Breast epithelium (tissue), 4 donors: ENCODE measurements at regions not wholly inside any gene's neighbourhood (a gene's known extent, or its start where the extent isn't known, plus 50 kb on each side); places are given as distances from the start of the nearest gene placed in this dataset.
"Not testable (repeated sequence)": the region's sequence is repeated elsewhere in the genome, so short reads cannot be mapped to it uniquely, and the experiment has no call there.

Source experiments
- DNase-seq, 2 donors: peaks; one replicate each; pipeline ENCODE4 v3.0.0-alpha.2; 2019; ENCODE audit warnings: low spot score in 2 of 2
- H3K27ac ChIP-seq, 2 donors: fragments of 200-600 bp; sonication (generic) in 1 of 2; one replicate each; pipeline ENCODE4 v1.5.1; 2016 to 2019; ENCODE audit warnings: mild to moderate bottlenecking in 1 of 2
- H3K27me3 ChIP-seq, 2 donors: fragments of 200-600 bp; sonication (generic) in 1 of 2; one replicate each; pipeline versions ENCODE4 v1.5.1 to v1.6.0; 2017 to 2019; ENCODE audit warnings: control low read depth in 1 of 2, mild to moderate bottlenecking in 1 of 2
- H3K36me3 ChIP-seq: fragments of 200-600 bp; one replicate; pipeline ENCODE4 v1.5.1; 2019
- H3K4me1 ChIP-seq, 2 donors: fragments of 200-600 bp; sonication (generic); one replicate each; pipeline ENCODE4 v1.5.1; 2016 to 2019; ENCODE audit warnings: control low read depth in 1 of 2
- H3K4me3 ChIP-seq, 3 donors: fragments of 200-600 bp; sonication (generic); 1 replicate in 2 of 3; 2 replicates in 1 of 3; pipeline ENCODE4 v1.5.1; 2016 to 2019; ENCODE audit warnings: mild to moderate bottlenecking in 3 of 3, moderate library complexity in 2 of 3
- H3K9me3 ChIP-seq, 2 donors: fragments of 200-600 bp; sonication (generic) in 1 of 2; one replicate each; pipeline ENCODE4 v1.5.1; 2016 to 2019; ENCODE audit warnings: control low read depth in 1 of 2
- CTCF ChIP-seq, 3 donors: fragments of 450-650 bp; IDR thresholded peaks; one replicate each; pipeline ENCODE4 v1.5.1; 2016 to 2017; ENCODE audit warnings: antibody characterized with exemption in 3 of 3, mild to moderate bottlenecking in 3 of 3, moderate library complexity in 3 of 3
- POLR2A ChIP-seq: fragments of 450-650 bp; IDR thresholded peaks from one replicate; pipeline ENCODE4 v1.6.1; 2016; ENCODE audit warnings: antibody characterized with exemption, mild to moderate bottlenecking, moderate library complexity
- POLR2AphosphoS5 ChIP-seq, 3 donors: sonication (generic); formaldehyde crosslinking; IDR thresholded peaks; one replicate each; pipeline ENCODE4 v1.6.1; 2017; ENCODE audit warnings: antibody characterized with exemption in 3 of 3
- intact Hi-C: fragments of 100-400 bp; cut with DNase I; formaldehyde crosslinking; loops from one replicate; pipeline ENCODE4 v1.15.1; 2023; ENCODE audit warnings: low total_unique reads

- no peak overlapping the region for H3K4me3 ChIP-seq
- no peaks in the 10 kb centered on the region for H3K27me3 ChIP-seq
- H3K9me3 ChIP-seq: no peaks in the 10 kb centered on the region
- intact Hi-C loops: no loop called here
- H3K4me1 ChIP-seq: no peaks in the 10 kb centered on the region
- H3K36me3 ChIP-seq: no peaks in the 10 kb centered on the region
- TF ChIP-seq CTCF (IDR thresholded peaks at IDR 0.05) (no peak), POLR2AphosphoS5 (IDR thresholded peaks at IDR 0.05) (no peak), POLR2A (no peak)
- DNase-seq: no peak
- H3K27ac ChIP-seq: no peak overlapping the region
Observed at GRCh38 chr16:60214311-60214710, 1480.2 kb upstream of the GOT2 start.

- no peak for TF ChIP-seq POLR2AphosphoS5 (IDR thresholded peaks at IDR 0.05)
- TF ChIP-seq CTCF (IDR thresholded peaks at IDR 0.05): no peak
- TF ChIP-seq POLR2A: no peak
- intact Hi-C loops: no loop called here
- H3K9me3 ChIP-seq: no peaks in the 10 kb centered on the region
- no peaks in the 10 kb centered on the region for H3K27me3 ChIP-seq
- DNase-seq: no peak
- no peaks in the 10 kb centered on the region for H3K4me1 ChIP-seq
- H3K36me3 ChIP-seq: no peaks in the 10 kb centered on the region
- H3K27ac ChIP-seq: no peak overlapping the region
- no peak overlapping the region for H3K4me3 ChIP-seq
Observed at GRCh38 chr16:60206516-60206915, 1472.4 kb upstream of the GOT2 start.

- no peak for TF ChIP-seq CTCF (IDR thresholded peaks at IDR 0.05)
- TF ChIP-seq POLR2AphosphoS5 (IDR thresholded peaks at IDR 0.05): no peak
- TF ChIP-seq POLR2A: no peak
- H3K27ac ChIP-seq: no peak overlapping the region
Observed at GRCh38 chr16:60204181-60204580, 1470.1 kb upstream of the GOT2 start.

GRCh38 chr16:60203525-60204124, 1469.5 kb upstream of the GOT2 start:
- TF ChIP-seq POLR2AphosphoS5 (IDR thresholded peaks at IDR 0.05): no peak
- TF ChIP-seq CTCF (IDR thresholded peaks at IDR 0.05): peak in 1 of 3 donors; percentile 14
- TF ChIP-seq POLR2A: no peak
- Histone ChIP-seq H3K9me3 (no peaks in the 10 kb centered on the region), H3K27me3 (no peaks in the 10 kb centered on the region), H3K27ac (no peak overlapping the region), H3K4me1 (no peaks in the 10 kb centered on the region), H3K4me3 (no peak overlapping the region), H3K36me3 (no peaks in the 10 kb centered on the region)
- DNase-seq: no peak
- intact Hi-C loops: no loop called here

More at GRCh38 chr16:60204181-60204580, 1470.1 kb upstream of the GOT2 start:
- no peaks in the 10 kb centered on the region for H3K27me3 ChIP-seq
- DNase-seq: no peak
- no peaks in the 10 kb centered on the region for H3K4me1 ChIP-seq
- H3K4me3 ChIP-seq: no peak overlapping the region
- intact Hi-C loops: no loop called here
- no peaks in the 10 kb centered on the region for H3K36me3 ChIP-seq
- H3K9me3 ChIP-seq: no peaks in the 10 kb centered on the region

GRCh38 chr16:60200729-60201128, 1466.6 kb upstream of the GOT2 start:
- H3K4me3 ChIP-seq, intact Hi-C loops, H3K9me3 ChIP-seq, H3K36me3 ChIP-seq, H3K27me3 ChIP-seq, H3K27ac ChIP-seq, DNase-seq, H3K4me1 ChIP-seq: not testable (repeated sequence)

GRCh38 chr16:60200161-60200560, 1466.0 kb upstream of the GOT2 start:
- intact Hi-C loops: no loop called here
- DNase-seq: no peak

More at GRCh38 chr16:60200161-60200560, 1466.0 kb upstream of the GOT2 start:
- Histone ChIP-seq H3K4me1 (no peaks in the 10 kb centered on the region), H3K27me3 (no peaks in the 10 kb centered on the region), H3K36me3 (no peaks in the 10 kb centered on the region), H3K27ac (no peak overlapping the region), H3K4me3 (no peak overlapping the region), H3K9me3 (no peaks in the 10 kb centered on the region)
- TF ChIP-seq CTCF (IDR thresholded peaks at IDR 0.05) (no peak), POLR2AphosphoS5 (IDR thresholded peaks at IDR 0.05) (no peak), POLR2A (no peak)
